Activated T-cell treated with anti-CD3 and anti-CD28 coated beads, Interleukin-2, amount 50 U/mL, for 24 hours (primary cell): ENCODE measurements at regions not wholly inside any gene's neighbourhood (a gene's known extent, or its start where the extent isn't known, plus 50 kb on each side); places are given as distances from the start of the nearest gene placed in this dataset.
"Not testable (repeated sequence)": the region's sequence is repeated elsewhere in the genome, so short reads cannot be mapped to it uniquely, and the experiment has no call there.

Experiments
- DNase-seq: peaks from one replicate; pipeline ENCODE4 v3.0.0-alpha.2; 2020
- H3K27ac Mint-ChIP-seq: 2 replicates; pipeline ENCODE4 v1.8.0; 2020; ENCODE audit warnings: mild to moderate bottlenecking, mixed read lengths
- H3K27me3 Mint-ChIP-seq: 2 replicates; pipeline ENCODE4 v1.8.0; 2020; ENCODE audit warnings: mixed read lengths
- H3K36me3 Mint-ChIP-seq: 2 replicates; pipeline ENCODE4 v1.8.0; 2020; ENCODE audit warnings: low read depth, mixed read lengths
- H3K4me1 Mint-ChIP-seq: 2 replicates; pipeline ENCODE4 v1.8.0; 2020; ENCODE audit warnings: low read depth, mixed read lengths
- H3K4me3 Mint-ChIP-seq: 2 replicates; pipeline ENCODE4 v1.8.0; 2020; ENCODE audit warnings: mild to moderate bottlenecking, moderate library complexity, mixed read lengths
- H3K9me3 Mint-ChIP-seq: 2 replicates; pipeline ENCODE4 v1.8.0; 2020; ENCODE audit warnings: mixed read lengths

GRCh38 chr9:126164796-126165525 is 161.7 kb upstream of the MVB12B start:
- Mint-ChIP-seq H3K27me3 (peaks cover 25% of the 10 kb centered on the region), H3K36me3 (no peaks in the 10 kb centered on the region), H3K9me3 (no peaks in the 10 kb centered on the region), H3K4me1 (no peaks in the 10 kb centered on the region), H3K27ac (no peak overlapping the region), H3K4me3 (no peak overlapping the region)
- DNase-seq = peak; percentile 5

DNA sequence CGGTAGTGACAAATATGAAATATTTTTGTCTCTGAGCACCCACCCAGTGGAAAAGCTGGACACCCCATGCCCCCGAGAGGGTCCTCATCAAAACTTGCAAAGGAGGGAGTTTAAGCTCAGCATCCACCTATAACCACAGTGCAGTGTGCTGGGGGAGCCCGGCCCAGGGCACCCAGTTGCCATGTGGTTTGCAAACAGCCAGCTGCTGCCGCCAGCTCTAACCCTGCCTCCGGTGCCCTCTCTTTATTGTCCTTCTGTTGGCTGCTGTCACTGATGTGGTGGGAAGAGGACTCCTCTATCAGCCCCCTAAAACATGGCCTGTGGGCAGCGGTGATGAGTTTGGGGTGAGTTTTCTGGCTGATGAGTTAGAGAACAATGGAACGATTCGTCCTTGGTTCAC is 160.9 kb upstream of the MVB12B start:
- H3K36me3 Mint-ChIP-seq = no peaks in the 10 kb centered on the region
- no peaks in the 10 kb centered on the region for H3K4me1 Mint-ChIP-seq
- DNase-seq = peak; percentile 5
- no peak overlapping the region for H3K27ac Mint-ChIP-seq
- peaks cover 32% of the 10 kb centered on the region for H3K27me3 Mint-ChIP-seq
- H3K4me3 Mint-ChIP-seq = no peak overlapping the region
- H3K9me3 Mint-ChIP-seq = no peaks in the 10 kb centered on the region

DNA sequence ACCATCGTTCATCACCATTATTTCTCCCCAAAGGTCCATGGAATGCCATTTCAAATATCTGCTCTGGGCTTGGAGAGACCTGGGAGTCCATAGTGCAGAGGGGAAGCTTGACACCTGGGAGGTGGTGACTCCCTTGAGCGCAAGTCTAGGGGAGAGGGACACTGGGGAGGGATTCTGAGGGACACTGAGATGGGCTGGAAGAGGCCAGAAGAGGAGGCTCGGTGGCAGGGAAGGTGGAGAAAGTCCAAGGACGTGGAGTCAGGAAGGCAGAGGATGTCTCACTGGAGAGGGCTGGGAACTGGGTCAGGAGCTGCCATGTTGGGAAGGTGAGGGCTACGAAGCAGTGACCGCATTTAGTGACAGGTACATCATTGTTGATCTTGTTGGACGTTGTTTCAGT is 160.3 kb upstream of the MVB12B start:
- DNase-seq = no peak
- H3K4me3 Mint-ChIP-seq = no peak overlapping the region
- H3K27me3 Mint-ChIP-seq = peaks cover 32% of the 10 kb centered on the region
- no peaks in the 10 kb centered on the region for H3K4me1 Mint-ChIP-seq
- H3K9me3 Mint-ChIP-seq = no peaks in the 10 kb centered on the region
- no peaks in the 10 kb centered on the region for H3K36me3 Mint-ChIP-seq
- H3K27ac Mint-ChIP-seq = no peak overlapping the region

DNA sequence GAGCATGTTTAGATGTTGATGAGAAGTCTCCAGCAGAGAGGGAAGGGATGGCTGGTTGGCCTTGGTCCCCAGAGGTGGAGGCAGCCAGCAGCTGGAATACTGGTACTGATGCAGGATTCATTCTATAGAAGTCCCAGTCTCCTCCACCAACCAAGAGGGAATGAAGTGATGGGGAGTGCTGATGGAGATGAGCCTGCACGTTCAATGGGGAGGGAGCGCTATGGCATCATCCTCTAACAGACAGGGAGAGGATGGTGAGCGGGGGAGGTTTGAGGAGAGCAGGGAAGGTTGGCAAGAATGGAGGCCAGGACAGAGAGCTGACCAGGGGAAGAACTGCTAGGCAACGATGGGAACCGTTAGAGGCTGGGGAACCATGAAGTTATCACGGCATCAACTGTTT is 159.8 kb upstream of the MVB12B start:
- H3K4me1 Mint-ChIP-seq = no peaks in the 10 kb centered on the region
- no peaks in the 10 kb centered on the region for H3K36me3 Mint-ChIP-seq
- H3K9me3 Mint-ChIP-seq = no peaks in the 10 kb centered on the region
- DNase-seq = no peak
- H3K4me3 Mint-ChIP-seq = no peak overlapping the region
- peaks cover 32% of the 10 kb centered on the region for H3K27me3 Mint-ChIP-seq
- no peak overlapping the region for H3K27ac Mint-ChIP-seq

DNA sequence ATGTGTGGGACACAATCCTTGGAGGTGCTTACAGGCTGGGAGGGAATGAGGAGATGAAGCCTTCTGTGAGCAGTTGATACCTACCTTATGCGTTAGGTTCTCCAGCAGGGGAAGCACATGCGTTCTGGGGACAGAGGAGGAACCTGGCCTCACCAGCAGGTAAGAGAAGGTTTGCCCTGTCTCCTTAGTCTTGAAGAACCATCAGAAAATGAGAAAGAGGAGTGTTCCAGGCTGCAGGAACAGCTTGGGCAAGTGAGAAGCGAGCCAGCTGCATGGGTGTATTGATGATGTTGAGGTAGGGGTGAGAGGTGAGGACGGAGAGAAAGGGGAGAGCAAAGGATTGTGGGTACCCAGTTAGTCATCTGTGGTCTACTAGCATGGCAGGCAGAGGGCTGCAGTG is 156.9 kb upstream of the MVB12B start:
- no peaks in the 10 kb centered on the region for H3K36me3 Mint-ChIP-seq
- H3K4me3 Mint-ChIP-seq = no peak overlapping the region
- H3K27me3 Mint-ChIP-seq = peaks cover 42% of the 10 kb centered on the region
- no peak for DNase-seq
- no peak overlapping the region for H3K27ac Mint-ChIP-seq
- H3K9me3 Mint-ChIP-seq = no peaks in the 10 kb centered on the region
- H3K4me1 Mint-ChIP-seq = no peaks in the 10 kb centered on the region

- Mint-ChIP-seq H3K9me3 (peaks cover 2% of the 10 kb centered on the region), H3K4me3 (no peak overlapping the region), H3K4me1 (no peaks in the 10 kb centered on the region), H3K27me3 (peaks cover 42% of the 10 kb centered on the region), H3K27ac (no peak overlapping the region), H3K36me3 (no peaks in the 10 kb centered on the region)
- DNase-seq = no peak
Observed at GRCh38 chr9:126170286-126170823, 156.3 kb upstream of the MVB12B start.

GRCh38 chr9:126171641-126172040 is 155.0 kb upstream of the MVB12B start:
- DNase-seq = no peak
- H3K27ac Mint-ChIP-seq = no peak overlapping the region

DNA sequence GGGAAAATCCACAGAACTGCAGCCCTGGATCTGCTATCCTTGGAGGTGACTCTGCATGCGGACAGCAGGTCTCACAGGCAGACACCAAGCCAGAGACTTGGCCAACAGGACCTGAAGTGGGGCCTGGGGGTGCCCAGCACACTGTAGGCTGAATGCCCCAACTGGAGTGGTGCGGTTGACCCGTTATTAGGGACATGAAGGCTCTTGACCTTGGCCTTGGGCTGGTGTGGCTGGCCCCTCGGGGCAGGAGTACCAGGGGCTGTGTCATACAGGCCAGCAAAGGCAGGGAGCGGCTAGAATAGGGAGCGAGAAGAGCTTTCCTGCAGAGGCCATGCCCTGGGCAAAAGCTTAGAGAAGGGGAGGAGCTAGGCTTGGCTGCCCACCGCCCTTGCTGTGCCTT is 153.2 kb upstream of the MVB12B start:
- no peak overlapping the region for H3K27ac Mint-ChIP-seq
- no peak for DNase-seq
- H3K4me3 Mint-ChIP-seq = no peak overlapping the region
- H3K27me3 Mint-ChIP-seq = peaks cover 42% of the 10 kb centered on the region
- no peaks in the 10 kb centered on the region for H3K4me1 Mint-ChIP-seq
- H3K9me3 Mint-ChIP-seq = peaks cover 2% of the 10 kb centered on the region
- no peaks in the 10 kb centered on the region for H3K36me3 Mint-ChIP-seq

More at GRCh38 chr9:126171641-126172040, 155.0 kb upstream of the MVB12B start:
- H3K4me1 Mint-ChIP-seq = no peaks in the 10 kb centered on the region
- H3K9me3 Mint-ChIP-seq = peaks cover 2% of the 10 kb centered on the region
- H3K27me3 Mint-ChIP-seq = peaks cover 39% of the 10 kb centered on the region
- H3K36me3 Mint-ChIP-seq = no peaks in the 10 kb centered on the region
- H3K4me3 Mint-ChIP-seq = no peak overlapping the region

- Mint-ChIP-seq H3K4me1 (no peaks in the 10 kb centered on the region), H3K36me3 (no peaks in the 10 kb centered on the region)
Observed at GRCh38 chr9:126173929-126174328, 152.7 kb upstream of the MVB12B start.

DNA sequence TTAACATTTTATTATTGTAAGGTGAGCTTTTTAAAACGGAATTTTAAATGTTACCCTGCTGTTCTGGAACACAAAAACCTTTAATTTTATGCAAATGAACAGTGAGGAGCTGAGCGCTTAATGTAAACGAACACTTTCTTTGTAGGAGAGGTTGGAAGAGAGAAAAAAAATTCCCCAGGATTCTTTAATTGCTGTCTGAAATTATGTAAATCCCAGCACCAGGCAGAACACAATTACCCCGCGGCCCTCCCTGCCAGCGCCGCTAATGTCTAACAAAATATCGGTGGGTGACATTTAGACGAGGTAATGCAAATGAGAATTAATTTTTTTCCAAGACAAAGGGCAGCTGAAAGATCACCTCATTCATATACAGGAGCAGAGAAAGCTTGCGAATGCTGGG is 143.4 kb upstream of the MVB12B start:
- Mint-ChIP-seq H3K27ac (no peak overlapping the region), H3K27me3 (peaks cover 73% of the 10 kb centered on the region), H3K4me3 (no peak overlapping the region), H3K4me1 (no peaks in the 10 kb centered on the region), H3K36me3 (no peaks in the 10 kb centered on the region), H3K9me3 (peaks cover 15% of the 10 kb centered on the region)
- no peak for DNase-seq

More at GRCh38 chr9:126173929-126174328, 152.7 kb upstream of the MVB12B start:
- H3K9me3 Mint-ChIP-seq = peaks cover 2% of the 10 kb centered on the region
- no peak overlapping the region for H3K27ac Mint-ChIP-seq
- DNase-seq = no peak
- H3K27me3 Mint-ChIP-seq = peaks cover 45% of the 10 kb centered on the region
- H3K4me3 Mint-ChIP-seq = no peak overlapping the region

DNA sequence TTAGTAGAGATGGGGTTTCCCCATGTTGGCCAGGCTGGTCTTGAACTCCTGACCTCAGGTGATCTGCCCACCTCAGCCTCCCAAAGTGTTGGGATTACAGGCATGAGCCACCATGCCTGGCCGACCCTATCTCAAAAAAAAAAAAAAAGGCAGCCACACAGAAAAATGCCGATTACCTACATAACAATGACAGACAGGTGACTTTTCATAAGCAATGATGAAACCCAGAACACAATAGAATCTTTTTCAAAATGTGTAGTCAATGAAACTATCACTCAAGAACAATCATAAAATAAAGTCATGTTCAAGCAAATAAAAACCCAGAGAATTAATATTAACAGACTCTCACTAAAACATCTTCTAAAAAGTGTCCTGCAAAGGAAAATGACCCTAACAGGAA is 135.6 kb upstream of the MVB12B start:
- H3K27me3 Mint-ChIP-seq = peaks cover 29% of the 10 kb centered on the region
- not testable (repeated sequence) for H3K36me3 Mint-ChIP-seq, H3K4me3 Mint-ChIP-seq, H3K27ac Mint-ChIP-seq, DNase-seq, H3K4me1 Mint-ChIP-seq, H3K9me3 Mint-ChIP-seq

GRCh38 chr9:126198854-126199253 is 127.8 kb upstream of the MVB12B start:
- Mint-ChIP-seq H3K27me3 (peaks cover 46% of the 10 kb centered on the region), H3K36me3 (no peaks in the 10 kb centered on the region), H3K9me3 (no peaks in the 10 kb centered on the region), H3K4me1 (no peaks in the 10 kb centered on the region), H3K4me3 (no peak overlapping the region), H3K27ac (no peak overlapping the region)
- no peak for DNase-seq

DNA sequence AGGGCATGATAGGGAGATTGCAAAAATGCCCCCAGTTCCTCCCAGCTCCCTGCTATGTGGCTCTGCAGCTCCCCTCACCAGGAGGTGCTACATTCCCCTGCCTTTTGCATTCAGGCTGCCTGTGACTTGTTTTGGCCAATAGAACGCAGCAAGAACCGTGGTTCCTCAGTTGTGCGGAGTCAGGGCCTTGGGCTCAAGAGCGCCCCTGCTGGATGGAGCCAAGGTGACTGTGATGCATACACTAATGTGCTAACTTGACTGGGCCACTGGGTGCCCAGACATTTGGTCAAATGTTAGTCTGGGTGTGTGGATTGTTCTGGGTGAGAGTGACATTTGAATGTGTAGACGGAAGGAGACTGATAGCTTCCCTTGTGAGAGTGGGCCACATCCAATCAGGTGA is 123.3 kb upstream of the MVB12B start:
- no peak for DNase-seq
- H3K36me3 Mint-ChIP-seq = no peaks in the 10 kb centered on the region
- H3K4me3 Mint-ChIP-seq = no peak overlapping the region
- no peaks in the 10 kb centered on the region for H3K9me3 Mint-ChIP-seq
- H3K27ac Mint-ChIP-seq = no peak overlapping the region
- peaks cover 33% of the 10 kb centered on the region for H3K27me3 Mint-ChIP-seq
- no peaks in the 10 kb centered on the region for H3K4me1 Mint-ChIP-seq

GRCh38 chr9:126204197-126204596 is 122.4 kb upstream of the MVB12B start:
- H3K27me3 Mint-ChIP-seq = peaks cover 37% of the 10 kb centered on the region
- no peaks in the 10 kb centered on the region for H3K36me3 Mint-ChIP-seq
- no peaks in the 10 kb centered on the region for H3K9me3 Mint-ChIP-seq
- no peak for DNase-seq
- H3K4me1 Mint-ChIP-seq = no peaks in the 10 kb centered on the region
- no peak overlapping the region for H3K27ac Mint-ChIP-seq
- H3K4me3 Mint-ChIP-seq = no peak overlapping the region

DNA sequence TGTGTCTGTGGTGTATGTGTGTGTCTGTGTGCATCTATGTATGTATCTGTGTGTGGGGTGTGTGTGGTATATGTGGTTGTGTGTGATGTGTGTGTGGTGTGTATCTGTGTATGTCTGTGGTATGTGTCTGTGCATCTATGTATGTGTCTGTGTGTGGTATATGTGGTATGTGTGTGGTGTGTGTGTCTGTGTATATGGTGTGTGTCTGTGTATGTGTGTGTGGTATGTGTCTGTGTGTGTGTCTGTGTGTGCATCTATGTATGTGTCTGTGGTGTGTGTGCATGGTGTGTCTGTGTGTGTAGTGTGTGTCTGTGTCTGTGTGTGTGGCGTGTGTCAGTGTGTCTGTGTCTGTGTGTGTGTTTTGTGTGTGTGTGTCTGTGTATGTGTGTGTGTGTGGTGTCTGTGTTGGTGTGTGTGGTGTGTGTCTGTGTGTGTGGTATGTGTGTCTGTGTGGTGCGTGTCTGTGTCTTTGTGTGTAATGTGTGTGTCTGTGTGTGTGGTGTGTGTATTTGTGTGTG is 121.9 kb upstream of the MVB12B start:
- H3K27me3 Mint-ChIP-seq = peaks cover 41% of the 10 kb centered on the region
- H3K27ac Mint-ChIP-seq = no peak overlapping the region
- no peaks in the 10 kb centered on the region for H3K4me1 Mint-ChIP-seq
- no peak overlapping the region for H3K4me3 Mint-ChIP-seq
- H3K9me3 Mint-ChIP-seq = no peaks in the 10 kb centered on the region
- H3K36me3 Mint-ChIP-seq = no peaks in the 10 kb centered on the region
- DNase-seq = no peak
